ENCODE measurements at regions not wholly inside any gene's neighbourhood (a gene's known extent, or its start where the extent isn't known, plus 50 kb on each side); places are given as distances from the start of the nearest gene placed in this dataset.

- TF ChIP-seq EZH2 (optimal IDR thresholded peaks at IDR 0.05; ENCODE audit: low read depth, low read length) (no peak), EZH2phosphoT487 (IDR thresholded peaks at IDR 0.05; ENCODE audit: low read length) (no peak)
- TF ChIP-seq, protein P1, sequence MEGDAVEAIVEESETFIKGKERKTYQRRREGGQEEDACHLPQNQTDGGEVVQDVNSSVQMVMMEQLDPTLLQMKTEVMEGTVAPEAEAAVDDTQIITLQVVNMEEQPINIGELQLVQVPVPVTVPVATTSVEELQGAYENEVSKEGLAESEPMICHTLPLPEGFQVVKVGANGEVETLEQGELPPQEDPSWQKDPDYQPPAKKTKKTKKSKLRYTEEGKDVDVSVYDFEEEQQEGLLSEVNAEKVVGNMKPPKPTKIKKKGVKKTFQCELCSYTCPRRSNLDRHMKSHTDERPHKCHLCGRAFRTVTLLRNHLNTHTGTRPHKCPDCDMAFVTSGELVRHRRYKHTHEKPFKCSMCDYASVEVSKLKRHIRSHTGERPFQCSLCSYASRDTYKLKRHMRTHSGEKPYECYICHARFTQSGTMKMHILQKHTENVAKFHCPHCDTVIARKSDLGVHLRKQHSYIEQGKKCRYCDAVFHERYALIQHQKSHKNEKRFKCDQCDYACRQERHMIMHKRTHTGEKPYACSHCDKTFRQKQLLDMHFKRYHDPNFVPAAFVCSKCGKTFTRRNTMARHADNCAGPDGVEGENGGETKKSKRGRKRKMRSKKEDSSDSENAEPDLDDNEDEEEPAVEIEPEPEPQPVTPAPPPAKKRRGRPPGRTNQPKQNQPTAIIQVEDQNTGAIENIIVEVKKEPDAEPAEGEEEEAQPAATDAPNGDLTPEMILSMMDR (IDR thresholded peaks at IDR 0.05; ENCODE audit: low read length) = no peak
Observed at GRCh38 chr20:50282592-50283241, 92.1 kb downstream of the CEBPB start.
